ENCODE measurements at regions not wholly inside any gene's neighbourhood (a gene's known extent, or its start where the extent isn't known, plus 50 kb on each side); places are given as distances from the start of the nearest gene placed in this dataset.

DNA sequence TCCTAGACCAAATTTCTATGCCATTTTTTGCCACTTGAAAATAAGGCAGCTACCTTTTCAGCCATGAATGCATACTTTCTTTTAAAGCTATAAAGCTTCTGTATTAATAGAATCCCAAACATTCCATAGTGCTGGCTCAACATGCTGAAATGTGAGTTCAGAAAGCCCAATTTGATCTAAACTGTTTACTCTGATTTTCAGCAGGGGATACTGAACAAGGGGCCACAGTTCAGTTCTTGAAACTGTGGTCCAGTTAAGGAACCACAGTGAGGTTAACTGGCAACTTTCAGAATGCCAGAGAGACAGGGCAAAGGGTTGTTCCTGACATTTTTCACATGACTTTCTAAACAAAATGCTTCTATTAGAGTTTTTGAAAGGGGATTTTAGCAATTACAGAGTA lies 85.7 kb upstream of the COL11A1 start:
- TF ChIP-seq POLR2AphosphoS5 (IDR thresholded peaks at IDR 0.05; ENCODE audit: borderline replicate concordance, low read depth, low read length): no peak
- no peak for TF ChIP-seq EZH2 (IDR thresholded peaks at IDR 0.05)
